CMK (cell line): ENCODE measurements at regions not wholly inside any gene's neighbourhood (a gene's known extent, or its start where the extent isn't known, plus 50 kb on each side); places are given as distances from the start of the nearest gene placed in this dataset.
"Not testable (repeated sequence)": the region's sequence is repeated elsewhere in the genome, so short reads cannot be mapped to it uniquely, and the experiment has no call there.

Experiments used
- DNase-seq: peaks from one replicate; pipeline ENCODE4 v3.0.0-alpha.2; 2010; ENCODE audit warnings: low read depth

DNA sequence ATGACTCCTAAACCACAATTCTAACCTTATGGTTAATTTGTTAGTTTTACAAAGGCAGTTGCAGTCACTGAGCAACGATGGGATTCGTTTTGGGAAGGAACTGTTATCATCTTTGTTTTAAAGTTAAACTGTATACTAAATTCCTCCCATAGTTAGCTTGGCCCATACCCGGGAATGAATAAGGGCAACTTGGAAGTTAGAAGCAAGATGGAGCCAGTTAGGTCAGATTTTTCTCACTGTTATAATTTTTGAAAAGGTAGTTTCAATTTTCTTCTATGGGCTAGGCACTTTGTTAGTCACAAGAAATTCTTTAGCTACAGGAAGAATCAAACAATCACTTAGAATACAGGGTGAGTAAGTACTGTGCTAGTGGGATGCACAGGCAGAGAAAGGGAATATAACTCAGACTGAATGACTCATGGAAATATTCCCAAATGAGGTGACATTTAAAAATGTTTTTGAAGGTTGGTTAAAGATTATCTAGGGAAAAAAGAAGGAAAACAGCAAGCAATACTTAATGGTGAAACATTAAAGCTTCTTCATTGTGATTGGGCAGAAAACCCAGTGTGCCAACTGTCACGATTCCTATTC is 153.6 kb downstream of the MAGEB17 start:
- DNase-seq, result no peak

DNA sequence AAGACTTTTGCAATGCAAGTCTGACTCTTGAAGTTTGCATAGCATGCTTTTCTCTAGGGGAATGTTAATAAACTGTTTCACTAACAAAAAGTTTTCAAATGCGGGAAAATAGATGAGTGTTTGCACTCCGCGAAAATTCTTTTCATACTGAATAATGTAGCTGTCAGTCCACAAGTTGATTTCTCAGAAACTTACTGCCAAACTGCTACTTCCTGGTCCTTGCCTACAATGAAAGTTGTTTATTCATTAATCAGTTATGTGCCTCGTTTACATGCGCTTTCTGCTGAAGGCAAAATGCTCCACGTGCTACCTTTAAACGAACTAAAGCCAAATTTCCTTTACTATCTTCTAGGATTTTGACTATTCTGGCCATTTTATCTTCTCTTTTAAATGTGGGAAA is 166.2 kb downstream of the MAGEB17 start:
- no peak for DNase-seq

GRCh38 chrX:16335181-16335580 is 167.9 kb downstream of the MAGEB17 start:
- no peak for DNase-seq

DNA sequence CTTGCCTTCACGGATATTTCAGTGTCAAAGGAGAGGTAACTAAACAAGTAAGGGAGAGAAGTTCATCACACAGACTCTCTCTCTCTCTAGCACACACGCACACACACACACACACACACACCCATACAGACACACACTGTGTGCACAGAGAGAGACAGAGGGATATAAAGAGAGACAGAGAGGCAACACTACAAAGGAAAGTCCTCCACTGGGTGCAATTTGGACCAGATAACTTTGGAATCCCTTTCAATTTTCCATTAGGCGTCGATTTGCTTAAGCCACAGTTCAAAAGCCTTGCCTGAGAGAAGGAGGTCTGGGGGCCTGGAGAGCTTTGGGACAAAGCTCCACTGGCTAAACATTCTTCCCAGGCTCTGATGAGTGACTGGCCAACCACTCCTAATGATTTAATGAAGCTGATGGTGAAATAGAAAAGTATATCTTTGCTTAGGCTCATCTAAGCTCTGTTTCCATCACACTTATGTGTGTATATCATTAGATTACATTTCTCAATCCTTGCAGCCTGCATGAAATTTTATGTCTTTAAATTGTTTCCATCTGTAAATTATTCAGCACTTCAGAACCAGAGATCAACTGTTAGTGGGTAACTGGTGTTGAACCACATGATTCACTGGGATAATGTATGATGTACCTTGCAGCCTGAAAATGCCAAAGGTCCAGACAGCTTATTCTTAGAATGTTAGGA is 180.8 kb downstream of the MAGEB17 start:
- DNase-seq, result no peak

GRCh38 chrX:16357902-16358301 is 190.6 kb downstream of the MAGEB17 start:
- no peak for DNase-seq

DNA sequence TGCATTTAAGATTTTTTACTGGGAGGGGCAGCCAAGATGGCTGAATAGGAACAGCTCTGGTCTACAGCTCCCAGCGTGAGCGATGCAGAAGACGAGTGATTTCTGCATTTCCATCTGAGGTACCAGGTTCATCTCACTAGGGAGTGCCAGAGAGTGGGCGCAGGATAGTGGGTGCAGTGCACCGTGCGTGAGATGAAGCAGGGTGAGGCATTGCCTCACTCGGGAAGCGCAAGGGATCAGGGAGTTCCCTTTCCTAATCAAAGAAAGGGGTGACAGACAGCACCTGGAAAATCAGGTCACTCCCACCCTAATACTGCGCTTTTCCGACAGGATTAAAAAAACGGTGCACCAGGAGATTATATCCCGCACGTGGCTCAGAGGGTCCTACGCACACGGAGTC is 192.8 kb downstream of the MAGEB17 start:
- not testable (repeated sequence) for DNase-seq

DNA sequence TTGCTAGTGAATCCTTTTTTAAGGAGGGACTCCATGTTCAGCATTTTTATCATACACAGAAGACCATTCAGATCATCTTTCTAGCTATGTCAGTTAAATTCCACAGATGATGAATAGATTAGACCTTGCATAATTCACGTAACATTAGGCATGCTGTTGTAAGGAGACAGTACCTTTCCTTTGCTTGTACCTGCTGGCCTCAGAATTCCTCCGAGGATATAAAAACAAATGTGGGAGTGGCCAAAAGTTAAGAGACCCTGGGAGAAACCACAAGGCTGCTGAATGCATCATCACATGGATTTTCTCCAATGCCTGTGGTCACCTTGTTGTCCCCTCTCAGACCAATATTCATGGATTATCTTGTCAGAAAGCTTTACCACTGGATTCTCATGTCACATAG is 201.4 kb downstream of the MAGEB17 start:
- no peak for DNase-seq

GRCh38 chrX:16376056-16376455 is 208.8 kb downstream of the MAGEB17 start:
- no peak for DNase-seq

DNA sequence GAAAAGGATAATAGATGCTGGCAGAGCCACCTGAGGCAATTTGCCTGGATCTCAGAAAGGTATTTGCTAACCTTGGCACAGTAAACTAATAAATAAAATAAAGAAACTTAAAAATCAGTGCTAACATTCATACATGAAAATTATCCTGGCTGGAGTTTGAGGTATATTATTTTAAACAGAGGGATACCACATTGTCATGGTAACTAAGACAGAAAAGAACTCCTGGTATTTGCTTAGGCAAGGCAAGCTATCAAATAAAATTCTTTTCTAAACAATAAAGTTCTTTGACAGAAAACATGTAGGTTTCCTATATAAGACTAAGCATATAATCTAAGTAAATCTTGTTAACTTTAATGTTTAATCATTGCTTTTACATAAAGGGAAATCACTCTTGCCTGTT is 218.8 kb downstream of the MAGEB17 start:
- DNase-seq, result no peak

DNA sequence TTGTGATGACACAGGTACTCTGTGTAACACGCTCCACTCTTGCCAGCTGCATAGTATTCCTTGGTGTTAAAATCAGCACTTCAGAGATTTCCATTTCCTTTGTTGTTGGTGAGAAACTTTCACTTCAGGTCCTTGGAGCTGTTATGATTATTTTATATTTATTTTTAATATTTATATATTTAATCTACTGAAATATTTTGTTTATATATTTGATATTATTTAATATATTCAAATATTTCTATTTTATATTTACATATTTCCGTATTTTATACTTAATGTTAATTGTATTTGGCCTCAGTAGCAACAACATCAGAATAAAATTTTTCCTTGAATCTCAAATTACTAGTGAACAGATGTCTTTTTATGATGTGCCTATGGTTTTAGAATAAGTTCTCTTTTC is 225.3 kb downstream of the MAGEB17 start:
- no peak for DNase-seq

DNA sequence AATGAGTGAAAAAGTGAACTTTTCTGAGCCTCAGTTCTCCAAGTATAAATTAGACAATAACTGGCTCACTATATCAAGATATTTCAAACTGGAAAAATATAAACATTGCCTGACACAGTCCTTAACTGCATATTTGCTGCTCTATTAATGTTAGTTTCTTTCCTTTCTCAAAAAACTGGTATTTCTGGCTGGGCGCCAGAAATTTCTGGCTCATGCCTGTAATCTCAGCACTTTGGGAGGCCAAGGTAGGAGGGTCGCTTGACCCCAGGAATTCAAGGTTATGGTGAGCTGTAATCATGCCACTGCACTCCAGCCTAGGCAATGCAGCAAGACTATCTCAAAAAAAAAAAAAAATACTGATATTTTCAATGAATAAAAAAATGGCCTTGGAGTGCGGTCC is 227.0 kb downstream of the MAGEB17 start:
- no peak for DNase-seq

- DNase-seq, result no peak
These were observed 236.5 kb downstream of the MAGEB17 start for GRCh38 chrX:16403808-16404207.

- DNase-seq, result no peak
These were observed 233.4 kb upstream of the S100G start for GRCh38 chrX:16416588-16416987.

GRCh38 chrX:16418650-16419049 is 231.3 kb upstream of the S100G start:
- DNase-seq, result no peak

DNA sequence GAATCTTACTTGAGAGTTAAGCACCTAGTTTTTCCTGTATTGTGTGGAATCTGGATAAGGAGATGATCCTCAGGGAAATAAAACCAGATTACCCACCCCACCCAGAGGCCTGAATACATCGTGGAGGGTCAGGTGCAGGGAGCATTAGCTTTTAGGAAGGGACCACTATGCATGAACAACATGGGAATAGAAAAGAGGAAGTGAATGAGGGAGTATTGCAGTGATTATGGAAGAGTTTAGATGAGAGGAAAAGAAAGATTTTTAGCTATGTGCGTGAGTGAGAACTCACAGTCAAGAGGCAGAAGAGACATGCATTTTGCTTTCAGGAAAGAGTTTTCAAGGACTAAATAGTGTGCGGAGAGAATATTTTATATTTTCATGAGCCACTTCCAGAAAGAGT is 222.3 kb upstream of the S100G start:
- DNase-seq, result no peak

DNA sequence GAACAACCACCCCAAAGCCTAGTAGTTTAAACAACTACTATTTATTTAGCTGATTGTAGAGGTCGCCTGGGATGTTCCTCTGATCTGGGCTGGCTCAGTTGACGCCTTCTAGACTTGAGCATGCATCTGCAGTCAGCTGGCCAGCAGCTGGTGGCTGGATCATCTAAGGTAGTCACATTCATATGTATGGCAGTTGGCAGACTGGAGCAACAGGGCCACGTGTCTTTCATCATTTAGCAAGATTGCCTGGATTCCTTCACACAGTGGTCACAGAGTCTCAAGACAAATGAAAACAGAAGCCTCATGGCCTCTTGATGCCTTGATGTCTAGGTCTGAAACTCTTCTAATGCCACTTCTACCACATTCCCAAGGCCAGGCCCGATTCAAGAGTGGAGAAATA is 220.6 kb upstream of the S100G start:
- no peak for DNase-seq

DNA sequence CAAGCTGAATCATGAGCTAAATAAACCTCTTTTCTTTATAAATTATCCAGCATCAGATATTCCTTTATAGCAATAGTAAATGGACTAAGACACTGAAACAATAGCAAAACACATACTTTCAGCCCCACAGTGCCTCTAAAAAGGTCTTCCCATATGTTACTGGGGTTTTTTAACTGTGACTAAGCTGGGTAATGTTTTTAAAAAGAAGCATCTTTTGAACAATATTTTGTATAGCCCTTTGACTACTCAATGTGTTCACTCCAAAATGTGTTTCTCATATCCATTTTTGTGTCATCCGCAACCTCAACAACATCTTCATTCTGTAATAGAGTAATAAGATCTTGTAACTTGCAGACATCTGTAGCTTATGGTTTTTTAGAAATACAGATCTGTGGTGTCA is 218.7 kb upstream of the S100G start:
- no peak for DNase-seq

GRCh38 chrX:16433021-16433420 is 216.9 kb upstream of the S100G start:
- DNase-seq, result no peak

DNA sequence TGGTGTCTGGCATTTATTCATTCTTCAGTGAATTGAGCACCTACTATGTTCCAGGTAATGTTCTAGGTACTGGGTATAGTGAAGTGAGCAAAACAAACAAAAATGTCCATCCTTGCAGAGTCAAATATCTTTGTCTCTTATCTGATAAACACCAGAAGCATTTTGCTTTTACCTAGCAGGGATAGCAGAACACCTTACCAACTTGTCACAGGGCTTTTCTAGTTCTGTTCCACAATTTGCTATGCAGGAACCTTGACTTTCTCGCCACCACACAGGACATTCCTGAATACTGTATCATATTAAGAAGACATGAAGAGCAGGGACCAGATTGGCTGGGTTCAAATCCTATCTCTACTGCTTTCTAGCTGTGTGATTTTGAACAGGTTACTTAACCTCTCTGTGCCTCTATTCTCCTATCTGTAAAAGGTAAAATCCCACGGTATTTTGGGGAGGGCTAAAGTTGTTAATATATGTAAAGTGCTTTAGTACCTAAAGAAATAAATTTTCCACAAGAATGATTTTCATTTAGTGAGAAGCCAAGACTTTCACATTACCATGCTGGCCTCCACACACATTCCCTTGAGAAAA is 214.5 kb upstream of the S100G start:
- no peak for DNase-seq

DNA sequence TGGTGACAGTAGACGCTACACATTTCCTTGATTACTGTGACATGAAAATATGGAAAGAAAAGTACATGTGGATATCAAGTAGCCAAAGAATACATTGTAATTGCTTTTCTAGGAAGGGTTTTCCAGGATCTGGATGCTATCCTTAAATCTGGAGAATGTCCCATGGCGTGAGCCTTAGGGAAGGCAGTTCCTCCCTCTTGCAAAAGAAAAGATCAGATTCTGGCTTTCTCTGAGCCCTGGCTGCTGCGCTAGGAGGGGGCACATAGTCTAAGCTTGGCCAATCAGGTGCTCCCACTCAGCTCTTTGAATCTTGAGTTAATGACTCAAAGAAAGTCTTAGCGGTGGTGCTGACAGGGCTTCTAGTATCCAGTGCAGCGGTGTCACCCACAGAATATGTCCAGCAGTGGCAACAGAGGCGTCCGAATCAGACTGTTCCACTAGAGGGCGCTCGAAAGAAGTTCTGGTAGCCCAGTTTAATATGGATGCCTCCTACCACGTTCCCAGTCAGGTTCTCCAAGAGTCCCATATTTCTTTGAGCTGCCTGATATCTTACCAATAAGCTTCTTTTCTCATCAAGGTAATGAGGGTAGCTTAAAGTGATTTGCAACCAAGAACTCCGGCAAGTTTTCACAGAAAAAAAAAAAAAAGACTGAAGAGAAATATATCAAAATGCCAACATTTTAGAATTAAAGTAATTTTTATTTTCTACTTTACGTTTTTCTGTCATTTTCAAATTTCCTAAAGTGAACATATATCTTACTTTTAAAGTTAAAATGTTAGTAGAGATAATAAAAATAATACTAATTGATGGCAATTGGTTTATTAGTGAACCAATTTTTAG is 213.4 kb upstream of the S100G start:
- peak; percentile 5 for DNase-seq

- DNase-seq, result no peak
These were observed 209.5 kb upstream of the S100G start for GRCh38 chrX:16440446-16440845.

- no peak for DNase-seq
These were observed 205.6 kb upstream of the S100G start for GRCh38 chrX:16444353-16444752.
